Nephron progenitor cell (in vitro differentiated cells): ENCODE measurements at regions not wholly inside any gene's neighbourhood (a gene's known extent, or its start where the extent isn't known, plus 50 kb on each side); places are given as distances from the start of the nearest gene placed in this dataset.
"Not testable (repeated sequence)": the region's sequence is repeated elsewhere in the genome, so short reads cannot be mapped to it uniquely, and the experiment has no call there.

Source experiments
- DNase-seq: peaks from one replicate; pipeline ENCODE4 v3.0.0; 2021
- H3K27ac Mint-ChIP-seq: 2 replicates; pipeline ENCODE4 v1.8.0; 2021; ENCODE audit warnings: mild to moderate bottlenecking, moderate library complexity, mixed read lengths
- H3K27me3 Mint-ChIP-seq: 2 replicates; pipeline ENCODE4 v1.8.0; 2021; ENCODE audit warnings: mild to moderate bottlenecking, low read depth, mixed read lengths; ENCODE audit not compliant: poor library complexity
- H3K36me3 Mint-ChIP-seq: 2 replicates; pipeline ENCODE4 v1.8.0; 2021; ENCODE audit warnings: low read depth, mixed read lengths
- H3K4me1 Mint-ChIP-seq: 2 replicates; pipeline ENCODE4 v1.8.0; 2021; ENCODE audit warnings: mixed read lengths
- H3K4me3 Mint-ChIP-seq: 2 replicates; pipeline ENCODE4 v1.8.0; 2021; ENCODE audit warnings: mild to moderate bottlenecking, moderate library complexity, mixed read lengths
- H3K9me3 Mint-ChIP-seq: 2 replicates; pipeline ENCODE4 v1.8.0; 2021; ENCODE audit warnings: mild to moderate bottlenecking, moderate library complexity, mixed read lengths
- TF ChIP-seq, protein P1 (sequence below): fragments of 200-600 bp; sonication (generic); IDR thresholded peaks from 2 replicates; pipeline ENCODE4 v1.5.0; 2021; ENCODE audit warnings: antibody characterized with exemption

DNA sequence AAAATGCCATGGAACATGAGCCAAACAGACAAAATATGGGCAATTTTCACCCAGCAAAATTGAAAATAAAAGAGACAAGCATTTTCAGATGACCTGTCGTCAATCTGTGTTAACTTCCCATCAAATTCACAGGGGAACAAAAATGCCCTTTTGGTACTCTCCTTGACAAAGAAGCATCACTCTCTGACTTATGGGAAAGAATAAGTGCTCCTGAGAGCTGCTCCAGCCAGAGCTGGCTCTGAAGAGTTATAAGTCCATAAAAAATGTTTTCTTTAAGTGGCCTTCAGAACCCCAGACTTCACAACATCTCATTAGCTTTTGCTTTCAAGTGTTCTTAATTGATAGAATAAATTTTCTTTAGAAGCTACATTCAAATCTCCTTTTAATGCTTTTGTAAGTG is 721.4 kb upstream of the GOT2 start:
- H3K4me3 Mint-ChIP-seq, result no peak overlapping the region
- no peaks in the 10 kb centered on the region for H3K27me3 Mint-ChIP-seq
- H3K27ac Mint-ChIP-seq, result no peak overlapping the region
- peaks cover 4% of the 10 kb centered on the region for H3K36me3 Mint-ChIP-seq
- H3K4me1 Mint-ChIP-seq, result no peaks in the 10 kb centered on the region
- DNase-seq, result no peak
- TF ChIP-seq, protein P1, sequence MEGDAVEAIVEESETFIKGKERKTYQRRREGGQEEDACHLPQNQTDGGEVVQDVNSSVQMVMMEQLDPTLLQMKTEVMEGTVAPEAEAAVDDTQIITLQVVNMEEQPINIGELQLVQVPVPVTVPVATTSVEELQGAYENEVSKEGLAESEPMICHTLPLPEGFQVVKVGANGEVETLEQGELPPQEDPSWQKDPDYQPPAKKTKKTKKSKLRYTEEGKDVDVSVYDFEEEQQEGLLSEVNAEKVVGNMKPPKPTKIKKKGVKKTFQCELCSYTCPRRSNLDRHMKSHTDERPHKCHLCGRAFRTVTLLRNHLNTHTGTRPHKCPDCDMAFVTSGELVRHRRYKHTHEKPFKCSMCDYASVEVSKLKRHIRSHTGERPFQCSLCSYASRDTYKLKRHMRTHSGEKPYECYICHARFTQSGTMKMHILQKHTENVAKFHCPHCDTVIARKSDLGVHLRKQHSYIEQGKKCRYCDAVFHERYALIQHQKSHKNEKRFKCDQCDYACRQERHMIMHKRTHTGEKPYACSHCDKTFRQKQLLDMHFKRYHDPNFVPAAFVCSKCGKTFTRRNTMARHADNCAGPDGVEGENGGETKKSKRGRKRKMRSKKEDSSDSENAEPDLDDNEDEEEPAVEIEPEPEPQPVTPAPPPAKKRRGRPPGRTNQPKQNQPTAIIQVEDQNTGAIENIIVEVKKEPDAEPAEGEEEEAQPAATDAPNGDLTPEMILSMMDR, result no peak
- peaks cover 14% of the 10 kb centered on the region for H3K9me3 Mint-ChIP-seq

DNA sequence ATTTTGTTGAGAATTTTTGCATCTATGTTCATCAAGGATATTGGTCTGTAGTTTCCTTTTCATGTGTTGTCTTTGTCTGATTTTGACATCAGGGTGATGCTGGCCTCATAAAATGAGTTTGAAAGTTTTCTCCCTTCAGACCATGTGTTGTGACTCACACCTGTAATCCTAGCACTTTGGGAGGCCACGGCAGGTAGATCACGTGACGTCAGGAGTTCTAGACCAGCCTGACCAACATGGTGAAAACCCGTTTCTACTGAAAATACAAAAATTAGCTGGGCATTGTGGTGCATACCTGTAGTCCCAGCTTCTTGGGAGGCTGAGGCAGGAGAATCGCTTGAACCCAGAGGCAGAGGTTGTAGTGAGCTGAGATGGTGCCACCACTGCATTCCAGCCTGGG is 716.4 kb upstream of the GOT2 start:
- not testable (repeated sequence) for H3K36me3 Mint-ChIP-seq, H3K27ac Mint-ChIP-seq

GRCh38 chr16:59440502-59440901 is 706.4 kb upstream of the GOT2 start:
- peaks cover 9% of the 10 kb centered on the region for H3K9me3 Mint-ChIP-seq
- H3K4me1 Mint-ChIP-seq, result no peaks in the 10 kb centered on the region
- TF ChIP-seq, protein P1, result no peak
- H3K36me3 Mint-ChIP-seq, result no peaks in the 10 kb centered on the region
- no peaks in the 10 kb centered on the region for H3K27me3 Mint-ChIP-seq
- H3K4me3 Mint-ChIP-seq, result no peak overlapping the region
- no peak overlapping the region for H3K27ac Mint-ChIP-seq
- DNase-seq, result no peak

More for the DNA sequence above, 716.4 kb upstream of the GOT2 start:
- H3K4me1 Mint-ChIP-seq, H3K4me3 Mint-ChIP-seq, DNase-seq, H3K27me3 Mint-ChIP-seq: not testable (repeated sequence)
- peaks cover 14% of the 10 kb centered on the region for H3K9me3 Mint-ChIP-seq

DNA sequence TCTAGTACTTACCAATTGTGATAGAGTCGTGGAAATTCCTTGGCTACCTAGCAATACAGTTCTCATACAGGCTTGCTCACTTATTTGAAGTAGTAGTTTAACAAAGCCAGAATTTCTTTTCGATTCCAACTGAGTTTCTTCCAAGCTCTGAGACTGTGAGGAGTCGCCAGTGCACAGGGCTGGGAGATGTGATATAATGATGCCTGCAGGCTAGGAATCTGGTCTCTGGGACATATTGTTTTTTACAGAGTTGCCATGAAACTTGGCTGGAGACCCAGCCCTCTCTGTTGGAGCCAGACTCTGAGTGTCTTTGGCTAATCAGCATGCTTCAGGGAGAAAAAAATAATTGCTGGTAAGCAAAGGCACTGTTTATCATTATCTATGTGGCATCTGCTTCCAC is 698.8 kb upstream of the GOT2 start:
- H3K4me3 Mint-ChIP-seq, result no peak overlapping the region
- no peak for DNase-seq
- H3K9me3 Mint-ChIP-seq, result no peaks in the 10 kb centered on the region
- no peaks in the 10 kb centered on the region for H3K27me3 Mint-ChIP-seq
- H3K4me1 Mint-ChIP-seq, result no peaks in the 10 kb centered on the region
- TF ChIP-seq, protein P1, result no peak
- no peak overlapping the region for H3K27ac Mint-ChIP-seq
- no peaks in the 10 kb centered on the region for H3K36me3 Mint-ChIP-seq

DNA sequence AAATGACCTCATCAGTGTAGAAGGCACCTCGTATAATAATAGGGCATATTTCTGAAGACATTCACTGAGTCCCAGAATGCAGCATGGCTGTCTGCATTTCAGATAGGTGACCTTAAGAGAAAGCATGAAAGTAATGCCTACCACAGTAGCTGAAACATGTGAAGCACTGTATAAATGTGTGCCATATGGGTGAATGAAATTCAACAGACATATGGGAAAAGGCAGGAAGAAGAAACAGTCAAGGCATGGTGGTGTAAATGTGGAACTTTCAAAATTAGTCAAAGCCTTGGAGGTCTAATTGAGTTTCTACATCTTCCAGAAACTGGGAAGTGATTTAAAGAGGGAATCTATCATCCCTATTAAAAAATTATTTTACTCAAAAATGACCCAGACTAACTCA is 698.2 kb upstream of the GOT2 start:
- Mint-ChIP-seq H3K36me3 (no peaks in the 10 kb centered on the region), H3K9me3 (no peaks in the 10 kb centered on the region), H3K4me1 (no peaks in the 10 kb centered on the region), H3K27me3 (no peaks in the 10 kb centered on the region), H3K4me3 (no peak overlapping the region), H3K27ac (no peak overlapping the region)
- no peak for DNase-seq
- TF ChIP-seq, protein P1, result no peak

DNA sequence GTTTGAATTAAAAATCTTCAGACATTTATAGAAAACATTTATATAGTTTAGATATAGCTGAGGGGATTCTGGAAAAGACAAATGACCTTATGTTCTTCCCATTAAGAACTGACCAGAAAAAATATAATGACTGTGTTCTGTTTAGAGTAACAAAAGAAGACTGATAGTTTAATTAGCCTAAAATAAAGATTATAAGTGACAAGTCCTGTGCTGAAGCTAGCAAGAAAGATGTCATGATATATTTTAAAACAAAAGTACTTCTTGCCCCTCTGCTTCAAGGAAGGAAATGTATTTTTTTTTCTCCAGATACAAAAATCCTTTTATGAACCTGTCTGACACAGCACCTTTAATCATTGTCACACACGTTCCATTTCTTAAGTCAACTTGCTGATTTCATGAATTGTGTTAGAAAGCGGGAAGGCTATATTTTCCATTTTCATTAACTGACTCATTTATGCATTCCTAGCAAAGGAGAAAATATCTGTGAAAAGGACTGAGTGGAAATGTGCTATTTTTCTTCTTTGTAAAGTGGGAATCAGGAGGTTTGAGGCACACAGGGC is 690.7 kb upstream of the GOT2 start:
- TF ChIP-seq, protein P1, result no peak
- H3K4me1 Mint-ChIP-seq, result no peaks in the 10 kb centered on the region
- H3K9me3 Mint-ChIP-seq, result peaks cover 12% of the 10 kb centered on the region
- no peak overlapping the region for H3K27ac Mint-ChIP-seq
- no peaks in the 10 kb centered on the region for H3K27me3 Mint-ChIP-seq
- no peaks in the 10 kb centered on the region for H3K36me3 Mint-ChIP-seq
- no peak overlapping the region for H3K4me3 Mint-ChIP-seq
- DNase-seq, result no peak
